ENCODE measurements at regions not wholly inside any gene's neighbourhood (a gene's known extent, or its start where the extent isn't known, plus 50 kb on each side); places are given as distances from the start of the nearest gene placed in this dataset.

- H3K27ac ChIP-seq (ENCODE audit: extremely low read depth, low read depth, low read length): no peak overlapping the region
- no peaks in the 10 kb centered on the region for H3K4me1 ChIP-seq (ENCODE audit: control insufficient read depth, insufficient read depth, low read length)
- ChIA-PET POLR2A (no interaction called here), CTCF (interaction anchor here (0.5 to 1.8 kb wide), 13 partner anchors 10 to 1079 kb away, joined by 3 to 6 read pairs (median 3); no protein-coding TSS in a partner anchor)
- no peaks in the 10 kb centered on the region for H3K36me3 ChIP-seq (ENCODE audit: control insufficient read depth in 2 of 2, insufficient read depth in 1 of 2, low read length in 2 of 2)
- H3K9me3 ChIP-seq (ENCODE audit: control insufficient read depth, insufficient read depth, low read depth, low read length): no peaks in the 10 kb centered on the region
- TF ChIP-seq ZNF654 (tag by site-specific recombination; IDR thresholded peaks at IDR 0.05; ENCODE audit: low read depth) (peak; percentile 38; the same call in 1 of the 2 replicates), ZNF660 (tag by site-specific recombination; IDR thresholded peaks at IDR 0.05) (no peak)
- no peak overlapping the region for H3K4me3 ChIP-seq (ENCODE audit: low read depth, low read length)
Observed at GRCh38 chr12:86914721-86915120, 658.5 kb upstream of the MGAT4C start.

- CTCF ChIA-PET: no interaction called here
- TF ChIP-seq ZNF433 (tag by site-specific recombination; IDR thresholded peaks at IDR 0.05; ENCODE audit: low read depth) (no peak), ZNF404 (tag by site-specific recombination; IDR thresholded peaks at IDR 0.05) (no peak)
- Histone ChIP-seq H3K9me3 (ENCODE audit: control insufficient read depth, insufficient read depth, low read depth, low read length) (no peaks in the 10 kb centered on the region), H3K4me3 (ENCODE audit: low read depth, low read length) (no peak overlapping the region), H3K36me3 (ENCODE audit: control insufficient read depth in 2 of 2, insufficient read depth in 1 of 2, low read length in 2 of 2) (no peaks in the 10 kb centered on the region), H3K27ac (ENCODE audit: extremely low read depth, low read depth, low read length) (no peak overlapping the region), H3K4me1 (ENCODE audit: control insufficient read depth, insufficient read depth, low read length) (no peaks in the 10 kb centered on the region)
- POLR2A ChIA-PET: no interaction called here
Observed at GRCh38 chr12:86911973-86912372, 655.8 kb upstream of the MGAT4C start.

- no peak for TF ChIP-seq ZXDB (tag by site-specific recombination; IDR thresholded peaks at IDR 0.05)
- TF ChIP-seq OSR2 (tag by site-specific recombination; IDR thresholded peaks at IDR 0.05): no peak
- TF ChIP-seq YY2 (tag by site-specific recombination; IDR thresholded peaks at IDR 0.05): no peak
- no peak for TF ChIP-seq ZNF423 (tag by site-specific recombination; IDR thresholded peaks at IDR 0.05)
- no peak for TF ChIP-seq ZNF645 (tag by site-specific recombination; IDR thresholded peaks at IDR 0.05)
- TF ChIP-seq ZNF544 (tag by site-specific recombination; IDR thresholded peaks at IDR 0.05): no peak
- no peak for TF ChIP-seq HOXD13 (CRISPR knock-in tag; IDR thresholded peaks at IDR 0.05; ENCODE audit: borderline replicate concordance)
- no peak for TF ChIP-seq GFI1B (tag by site-specific recombination; IDR thresholded peaks at IDR 0.05)
- no peak for TF ChIP-seq ZNF654 (tag by site-specific recombination; IDR thresholded peaks at IDR 0.05; ENCODE audit: low read depth)
- no peaks in the 10 kb centered on the region for H3K4me1 ChIP-seq (ENCODE audit: control insufficient read depth, insufficient read depth, low read length)
- ChIA-PET POLR2A (no interaction called here), CTCF (no interaction called here)
- H3K27ac ChIP-seq (ENCODE audit: extremely low read depth, low read depth, low read length): no peak overlapping the region
- no peaks in the 10 kb centered on the region for H3K9me3 ChIP-seq (ENCODE audit: control insufficient read depth, insufficient read depth, low read depth, low read length)
- H3K36me3 ChIP-seq (ENCODE audit: control insufficient read depth in 2 of 2, insufficient read depth in 1 of 2, low read length in 2 of 2): no peaks in the 10 kb centered on the region
- no peak overlapping the region for H3K4me3 ChIP-seq (ENCODE audit: low read depth, low read length)
Observed at GRCh38 chr12:86903159-86903558, 647.0 kb upstream of the MGAT4C start.

GRCh38 chr12:86860776-86861175, 604.6 kb upstream of the MGAT4C start:
- Histone ChIP-seq H3K9me3 (ENCODE audit: control insufficient read depth, insufficient read depth, low read depth, low read length) (no peaks in the 10 kb centered on the region), H3K4me1 (ENCODE audit: control insufficient read depth, insufficient read depth, low read length) (no peaks in the 10 kb centered on the region), H3K36me3 (ENCODE audit: control insufficient read depth in 2 of 2, insufficient read depth in 1 of 2, low read length in 2 of 2) (no peaks in the 10 kb centered on the region), H3K27ac (ENCODE audit: extremely low read depth, low read depth, low read length) (no peak overlapping the region), H3K4me3 (ENCODE audit: low read depth, low read length) (no peak overlapping the region)
- ChIA-PET POLR2A (no interaction called here), CTCF (no interaction called here)
- no peak for TF ChIP-seq GLIS2 (tag by site-specific recombination; IDR thresholded peaks at IDR 0.05)
- no peak for TF ChIP-seq GLIS1 (tag by site-specific recombination; IDR thresholded peaks at IDR 0.05)
- no peak for TF ChIP-seq ZNF747 (tag by site-specific recombination; IDR thresholded peaks at IDR 0.05)
- TF ChIP-seq SETDB1 (IDR thresholded peaks at IDR 0.05; ENCODE audit: insufficient read length, low read length): no peak
- TF ChIP-seq ZXDB (tag by site-specific recombination; IDR thresholded peaks at IDR 0.05): no peak
- no peak for TF ChIP-seq ZNF692 (tag by site-specific recombination; IDR thresholded peaks at IDR 0.05)
- no peak for TF ChIP-seq ZNF423 (tag by site-specific recombination; IDR thresholded peaks at IDR 0.05)
- TF ChIP-seq REST (tag by site-specific recombination; IDR thresholded peaks at IDR 0.05): no peak
- TF ChIP-seq ZNF830 (tag by site-specific recombination; IDR thresholded peaks at IDR 0.05; ENCODE audit: low read depth): no peak
- TF ChIP-seq ZNF610 (tag by site-specific recombination; IDR thresholded peaks at IDR 0.05; ENCODE audit: borderline replicate concordance): no peak
- TF ChIP-seq ZNF138 (tag by site-specific recombination; IDR thresholded peaks at IDR 0.05; ENCODE audit: borderline replicate concordance): no peak
- TF ChIP-seq ZNF513 (tag by site-specific recombination; IDR thresholded peaks at IDR 0.05): no peak
- no peak for TF ChIP-seq OSR2 (tag by site-specific recombination; IDR thresholded peaks at IDR 0.05)
